NB4 (cell line): ENCODE measurements at regions not wholly inside any gene's neighbourhood (a gene's known extent, or its start where the extent isn't known, plus 50 kb on each side); places are given as distances from the start of the nearest gene placed in this dataset.

Source experiments
- MYC ChIP-seq: IDR thresholded peaks from 2 replicates; pipeline ENCODE4 v1.6.1; 2011; ENCODE audit warnings: low read depth, low read length
- POLR2A ChIP-seq: IDR thresholded peaks from 2 replicates; pipeline ENCODE4 v1.6.1; 2011; ENCODE audit warnings: mild to moderate bottlenecking; ENCODE audit not compliant: insufficient read length; ENCODE audit errors: extremely low read depth
- TF ChIP-seq, protein P1 (sequence below): IDR thresholded peaks from one replicate; pipeline ENCODE4 v1.5.1; 2012; ENCODE audit warnings: low read depth, low read length

DNA sequence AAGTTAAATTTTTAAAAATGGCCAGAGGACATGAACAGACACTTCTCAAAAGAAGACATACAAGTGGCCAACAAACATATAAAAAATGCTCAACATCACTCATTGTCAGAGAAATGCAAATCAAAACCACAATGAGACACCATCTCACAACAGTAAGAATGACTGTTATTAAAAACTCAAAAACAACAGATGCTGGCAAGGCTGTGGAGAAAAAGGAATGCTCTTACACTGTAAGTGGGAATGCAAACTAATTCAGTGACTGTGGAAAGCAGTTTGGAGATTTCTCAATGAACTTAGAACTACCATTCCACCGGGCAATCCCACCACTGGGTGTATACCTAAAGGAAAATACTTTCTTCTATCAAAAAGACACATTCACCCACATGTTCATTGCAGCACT lies 168.5 kb upstream of the PIK3R1 start:
- TF ChIP-seq, protein P1, sequence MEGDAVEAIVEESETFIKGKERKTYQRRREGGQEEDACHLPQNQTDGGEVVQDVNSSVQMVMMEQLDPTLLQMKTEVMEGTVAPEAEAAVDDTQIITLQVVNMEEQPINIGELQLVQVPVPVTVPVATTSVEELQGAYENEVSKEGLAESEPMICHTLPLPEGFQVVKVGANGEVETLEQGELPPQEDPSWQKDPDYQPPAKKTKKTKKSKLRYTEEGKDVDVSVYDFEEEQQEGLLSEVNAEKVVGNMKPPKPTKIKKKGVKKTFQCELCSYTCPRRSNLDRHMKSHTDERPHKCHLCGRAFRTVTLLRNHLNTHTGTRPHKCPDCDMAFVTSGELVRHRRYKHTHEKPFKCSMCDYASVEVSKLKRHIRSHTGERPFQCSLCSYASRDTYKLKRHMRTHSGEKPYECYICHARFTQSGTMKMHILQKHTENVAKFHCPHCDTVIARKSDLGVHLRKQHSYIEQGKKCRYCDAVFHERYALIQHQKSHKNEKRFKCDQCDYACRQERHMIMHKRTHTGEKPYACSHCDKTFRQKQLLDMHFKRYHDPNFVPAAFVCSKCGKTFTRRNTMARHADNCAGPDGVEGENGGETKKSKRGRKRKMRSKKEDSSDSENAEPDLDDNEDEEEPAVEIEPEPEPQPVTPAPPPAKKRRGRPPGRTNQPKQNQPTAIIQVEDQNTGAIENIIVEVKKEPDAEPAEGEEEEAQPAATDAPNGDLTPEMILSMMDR = no peak
- TF ChIP-seq POLR2A (no peak), MYC (no peak)
